GM23248 (cell line): ENCODE measurements at regions not wholly inside any gene's neighbourhood (a gene's known extent, or its start where the extent isn't known, plus 50 kb on each side); places are given as distances from the start of the nearest gene placed in this dataset.

Source experiments
- DNase-seq: peaks from one replicate; pipeline ENCODE4 v3.0.0-alpha.2; 2015
- H2AFZ ChIP-seq: fragments of 200-600 bp; sonication (generic); 2 replicates; pipeline ENCODE4 v1.6.1; 2016; ENCODE audit warnings: antibody characterized with exemption
- H3F3A ChIP-seq: fragments of 200-600 bp; sonication (generic); 2 replicates; pipeline ENCODE4 v1.6.1; 2016; ENCODE audit warnings: mild to moderate bottlenecking, antibody characterized with exemption, mixed run types; ENCODE audit not compliant: insufficient read depth
- H3K27ac ChIP-seq: fragments of 200-600 bp; sonication (generic); 2 replicates; pipeline ENCODE4 v1.5.1; 2016; ENCODE audit warnings: mild to moderate bottlenecking
- H3K27me3 ChIP-seq: fragments of 200-600 bp; sonication (generic); replicated peaks from 2 replicates; pipeline ENCODE4 v1.6.1; 2016; ENCODE audit warnings: mild to moderate bottlenecking; ENCODE audit not compliant: insufficient read depth
- H3K36me3 ChIP-seq: fragments of 200-600 bp; sonication (generic); 2 replicates; pipeline ENCODE4 v1.6.1; 2016; ENCODE audit warnings: low read depth, mild to moderate bottlenecking
- H3K4me1 ChIP-seq: fragments of 200-600 bp; sonication (generic); 2 replicates; pipeline ENCODE4 v1.6.1; 2016; ENCODE audit warnings: mild to moderate bottlenecking; ENCODE audit not compliant: insufficient read depth
- H3K4me2 ChIP-seq: fragments of 200-600 bp; sonication (generic); one replicate; pipeline ENCODE4 v1.6.1; 2016; ENCODE audit warnings: mild to moderate bottlenecking; ENCODE audit not compliant: unreplicated experiment
- H3K4me3 ChIP-seq: fragments of 200-600 bp; sonication (generic); 2 replicates; pipeline ENCODE4 v1.5.1; 2016; ENCODE audit warnings: mild to moderate bottlenecking
- H3K79me2 ChIP-seq: fragments of 200-600 bp; sonication (generic); 2 replicates; pipeline ENCODE4 v1.6.1; 2016; ENCODE audit warnings: mild to moderate bottlenecking; ENCODE audit not compliant: insufficient read depth
- H3K9ac ChIP-seq: fragments of 200-600 bp; sonication (generic); 2 replicates; pipeline ENCODE4 v1.6.1; 2016; ENCODE audit warnings: mild to moderate bottlenecking
- H3K9me2 ChIP-seq: fragments of 200-600 bp; sonication (generic); 2 replicates; pipeline ENCODE4 v1.6.1; 2016; ENCODE audit warnings: mixed run types, mild to moderate bottlenecking, moderate library complexity; ENCODE audit not compliant: insufficient read depth
- H3K9me3 ChIP-seq: fragments of 200-600 bp; sonication (generic); one replicate; pipeline ENCODE4 v1.6.1; 2017; ENCODE audit warnings: low read depth
- H4K20me1 ChIP-seq: fragments of 200-600 bp; sonication (generic); 2 replicates; pipeline ENCODE4 v1.6.0; 2016; ENCODE audit not compliant: insufficient read depth
- EZH2 ChIP-seq: fragments of 200-600 bp; sonication (generic); IDR thresholded peaks from 2 replicates; pipeline ENCODE4 v1.6.1; 2018; ENCODE audit warnings: antibody characterized with exemption, mild to moderate bottlenecking; ENCODE audit not compliant: insufficient read depth, poor library complexity, severe bottlenecking
- EZH2phosphoT487 ChIP-seq: fragments of 200-600 bp; sonication (generic); IDR thresholded peaks from 2 replicates; pipeline ENCODE4 v1.6.1; 2018; ENCODE audit warnings: antibody characterized with exemption, moderate library complexity, mild to moderate bottlenecking, low read depth; ENCODE audit not compliant: insufficient read depth
- WGBS, 2 experiments: methylation state at CpG; one replicate each; pipeline ENCODE4 v1.1.6; 2015 to 2017; ENCODE audit warnings: low lambda C conversion rate in 2 of 2, low coverage in 1 of 2; ENCODE audit errors: missing lambda C conversion rate in 2 of 2; 5-methylcytosine and 5-hydroxymethylcytosine counted together
- in situ Hi-C: fragments of 300-500 bp; cut with MboI; formaldehyde crosslinking; loops from 2 replicates; pipeline ENCODE4 v1.15.0; 2020

- no peaks in the 10 kb centered on the region for H3K36me3 ChIP-seq
- TF ChIP-seq EZH2phosphoT487 (no peak), EZH2 (no peak)
- no peak for DNase-seq
- no peaks in the 10 kb centered on the region for H3K4me1 ChIP-seq
- no peaks in the 10 kb centered on the region for H3K9me3 ChIP-seq
- in situ Hi-C loops: no loop called here
- H3K27ac ChIP-seq: no peak overlapping the region
- no peak overlapping the region for H3K4me2 ChIP-seq
- H3K79me2 ChIP-seq: no peaks in the 10 kb centered on the region
- no peak overlapping the region for H2AFZ ChIP-seq
- no peaks in the 10 kb centered on the region for H3K9me2 ChIP-seq
- H3K9ac ChIP-seq: no peak overlapping the region
- H3K27me3 ChIP-seq: no peaks in the 10 kb centered on the region
- H4K20me1 ChIP-seq: no peaks in the 10 kb centered on the region
- H3K4me3 ChIP-seq: no peak overlapping the region
- H3F3A ChIP-seq: no peaks in the 10 kb centered on the region
Observed at GRCh38 chrX:51006064-51006463, 95.5 kb downstream of the BMP15 start.

- in situ Hi-C loops: no loop called here
- no peak overlapping the region for H2AFZ ChIP-seq
- H3F3A ChIP-seq: no peaks in the 10 kb centered on the region
- no peaks in the 10 kb centered on the region for H4K20me1 ChIP-seq
- H3K4me1 ChIP-seq: no peaks in the 10 kb centered on the region
- no peaks in the 10 kb centered on the region for H3K79me2 ChIP-seq
- H3K27me3 ChIP-seq: no peaks in the 10 kb centered on the region
- 14 to 15% methylated on average over 5 of the region's 5 CpGs for WGBS, 2 experiments
- H3K4me3 ChIP-seq: no peak overlapping the region
- H3K4me2 ChIP-seq: no peak overlapping the region
- H3K36me3 ChIP-seq: no peaks in the 10 kb centered on the region
- H3K9me3 ChIP-seq: no peaks in the 10 kb centered on the region
- TF ChIP-seq EZH2phosphoT487 (no peak), EZH2 (no peak)
- no peaks in the 10 kb centered on the region for H3K9me2 ChIP-seq
- H3K9ac ChIP-seq: no peak overlapping the region
- H3K27ac ChIP-seq: no peak overlapping the region
- no peak for DNase-seq
Observed at GRCh38 chrX:51024106-51024696, 113.7 kb downstream of the BMP15 start.

- Histone ChIP-seq H3K9ac (no peak overlapping the region), H3K36me3 (no peaks in the 10 kb centered on the region), H2AFZ (no peak overlapping the region), H3K4me2 (no peak overlapping the region), H3K27ac (no peak overlapping the region), H3F3A (no peaks in the 10 kb centered on the region), H4K20me1 (no peaks in the 10 kb centered on the region), H3K27me3 (no peaks in the 10 kb centered on the region), H3K4me1 (no peaks in the 10 kb centered on the region), H3K4me3 (no peak overlapping the region), H3K9me2 (no peaks in the 10 kb centered on the region), H3K79me2 (no peaks in the 10 kb centered on the region), H3K9me3 (no peaks in the 10 kb centered on the region)
- no peak for TF ChIP-seq EZH2phosphoT487
- no peak for TF ChIP-seq EZH2
- WGBS, 2 experiments: 60 to 62% methylated on average over 3 of the region's 3 CpGs
- no peak for DNase-seq
- in situ Hi-C loops: no loop called here
Observed at GRCh38 chrX:51026862-51027261, 116.3 kb downstream of the BMP15 start.

DNA sequence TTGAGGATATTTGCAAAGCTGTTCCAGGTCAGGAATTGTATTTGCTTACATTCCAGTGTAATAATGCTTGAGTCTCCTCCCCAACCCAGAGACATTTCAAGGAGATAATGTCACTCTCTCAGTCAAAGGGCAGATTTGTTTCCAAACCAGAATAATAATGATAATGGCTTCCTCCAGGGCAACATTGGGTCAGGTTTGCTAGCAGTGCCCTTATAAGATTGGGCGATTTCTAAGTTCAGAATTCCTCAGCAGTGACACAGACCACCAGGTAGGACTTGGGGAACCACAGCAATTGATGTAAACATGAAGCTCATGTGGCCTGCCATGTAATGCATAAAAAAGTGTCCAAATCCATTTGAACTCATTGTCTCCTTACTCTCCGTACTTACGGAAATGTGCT lies 125.2 kb downstream of the BMP15 start:
- Histone ChIP-seq H4K20me1 (no peaks in the 10 kb centered on the region), H3K4me1 (no peaks in the 10 kb centered on the region), H2AFZ (no peak overlapping the region), H3K9me3 (no peaks in the 10 kb centered on the region), H3K4me2 (no peak overlapping the region), H3K79me2 (no peaks in the 10 kb centered on the region), H3F3A (no peaks in the 10 kb centered on the region), H3K27ac (no peak overlapping the region), H3K9me2 (no peaks in the 10 kb centered on the region), H3K27me3 (no peaks in the 10 kb centered on the region), H3K4me3 (no peak overlapping the region), H3K36me3 (no peaks in the 10 kb centered on the region), H3K9ac (no peak overlapping the region)
- DNase-seq: no peak
- 9% methylated on average over 3 of the region's 3 CpGs for WGBS, 2 experiments
- in situ Hi-C loops: no loop called here
- TF ChIP-seq EZH2 (no peak), EZH2phosphoT487 (no peak)

GRCh38 chrX:51047950-51048349 lies 137.4 kb downstream of the BMP15 start:
- DNase-seq: no peak
- H3K4me1 ChIP-seq: no peaks in the 10 kb centered on the region
- no peaks in the 10 kb centered on the region for H3K79me2 ChIP-seq
- H3K9me2 ChIP-seq: no peaks in the 10 kb centered on the region
- no peak overlapping the region for H3K4me3 ChIP-seq
- WGBS, 2 experiments: 0% methylated on average over 1 to 2 of the region's 2 CpGs
- no peak overlapping the region for H3K9ac ChIP-seq
- H2AFZ ChIP-seq: no peak overlapping the region
- in situ Hi-C loops: no loop called here
- H3K9me3 ChIP-seq: no peaks in the 10 kb centered on the region
- no peaks in the 10 kb centered on the region for H4K20me1 ChIP-seq
- no peaks in the 10 kb centered on the region for H3K27me3 ChIP-seq
- H3F3A ChIP-seq: no peaks in the 10 kb centered on the region
- TF ChIP-seq EZH2phosphoT487: no peak
- TF ChIP-seq EZH2: no peak
- no peaks in the 10 kb centered on the region for H3K36me3 ChIP-seq
- H3K27ac ChIP-seq: no peak overlapping the region
- H3K4me2 ChIP-seq: no peak overlapping the region
